DND-41 (cell line): ENCODE measurements at regions not wholly inside any gene's neighbourhood (a gene's known extent, or its start where the extent isn't known, plus 50 kb on each side); places are given as distances from the start of the nearest gene placed in this dataset.

ENCODE experiments used
- ATAC-seq: fragments of 200-7000 bp; cut with Tn5 transposase; 3 replicates; pipeline ENCODE4 v1.9.1; 2021; ENCODE audit warnings: low read depth; ENCODE audit not compliant: insufficient read depth
- DNase-seq: peaks from one replicate; pipeline ENCODE4 v3.0.0-alpha.2; 2020
- H2AFZ ChIP-seq: 2 replicates; pipeline ENCODE4 v1.6.0; 2012; ENCODE audit warnings: low read depth, low read length
- H3K27ac ChIP-seq: 2 replicates; pipeline ENCODE4 v1.5.1; 2012; ENCODE audit warnings: low read length, inconsistent platforms
- H3K27me3 ChIP-seq: fragments of 200-600 bp; sonication (generic); 2 replicates; pipeline ENCODE4 v1.6.0; 2012; ENCODE audit warnings: low read length, mild to moderate bottlenecking, inconsistent platforms; ENCODE audit not compliant: insufficient read depth, poor library complexity
- H3K36me3 ChIP-seq: 2 replicates; pipeline ENCODE4 v1.5.1; 2012; ENCODE audit warnings: low read length, inconsistent platforms; ENCODE audit not compliant: insufficient read depth
- H3K4me1 ChIP-seq: 2 replicates; pipeline ENCODE4 v1.5.1; 2012; ENCODE audit warnings: mild to moderate bottlenecking, low read length; ENCODE audit not compliant: insufficient read depth
- H3K4me2 ChIP-seq: 2 replicates; pipeline ENCODE4 v1.6.0; 2012; ENCODE audit warnings: mild to moderate bottlenecking, moderate library complexity, low read length, inconsistent platforms; ENCODE audit not compliant: insufficient read depth
- H3K4me3 ChIP-seq, 2 experiments: fragments of 200-600 bp in 1 of 2; shearing (Covaris generic) in 1 of 2; 2 replicates each; pipeline ENCODE4 v1.5.1; 2012 to 2016; ENCODE audit warnings: inconsistent platforms in 2 of 2, low read length in 2 of 2, mild to moderate bottlenecking in 2 of 2, low read depth in 1 of 2, moderate library complexity in 1 of 2
- H3K79me2 ChIP-seq: 2 replicates; pipeline ENCODE4 v1.6.0; 2012; ENCODE audit warnings: low read length, inconsistent platforms; ENCODE audit not compliant: insufficient read depth
- H3K9ac ChIP-seq: 2 replicates; pipeline ENCODE4 v1.6.0; 2012; ENCODE audit warnings: low read depth, mild to moderate bottlenecking, inconsistent platforms, low read length, moderate library complexity
- H3K9me3 ChIP-seq: 2 replicates; pipeline ENCODE4 v1.5.1; 2012; ENCODE audit warnings: low read length, moderate library complexity, mild to moderate bottlenecking, inconsistent platforms; ENCODE audit not compliant: insufficient read depth, severe bottlenecking
- H4K20me1 ChIP-seq: 2 replicates; pipeline ENCODE4 v1.6.0; 2012; ENCODE audit warnings: low read length; ENCODE audit not compliant: insufficient read depth
- CTCF ChIP-seq: IDR thresholded peaks from 2 replicates; pipeline ENCODE4 v1.5.1; 2012; ENCODE audit warnings: borderline replicate concordance, low read length, moderate library complexity, mild to moderate bottlenecking; ENCODE audit not compliant: poor library complexity, severe bottlenecking; ENCODE audit errors: extremely low read depth
- EZH2 ChIP-seq: IDR thresholded peaks from 3 replicates; pipeline ENCODE4 v1.6.1; 2012; ENCODE audit warnings: borderline replicate concordance, low read depth, mild to moderate bottlenecking, moderate library complexity, low read length, inconsistent platforms; ENCODE audit not compliant: severe bottlenecking

GRCh38 chr4:171588051-171588545 lies 225.1 kb upstream of the GALNTL6 start:
- Histone ChIP-seq H2AFZ (no peak overlapping the region), H3K36me3 (no peaks in the 10 kb centered on the region), H3K27ac (no peak overlapping the region), H3K9me3 (no peaks in the 10 kb centered on the region), H3K9ac (no peak overlapping the region), H4K20me1 (no peaks in the 10 kb centered on the region), H3K79me2 (no peaks in the 10 kb centered on the region), H3K27me3 (no peaks in the 10 kb centered on the region), H3K4me3 (no peak overlapping the region), H3K4me1 (no peaks in the 10 kb centered on the region), H3K4me2 (no peak overlapping the region)
- no peak for TF ChIP-seq EZH2
- TF ChIP-seq CTCF, result no peak
- DNase-seq (no peak), ATAC-seq (no peak)

- Histone ChIP-seq H3K36me3 (no peaks in the 10 kb centered on the region), H3K9ac (no peak overlapping the region), H3K79me2 (no peaks in the 10 kb centered on the region), H3K27ac (no peak overlapping the region), H3K27me3 (no peaks in the 10 kb centered on the region), H4K20me1 (no peaks in the 10 kb centered on the region), H3K4me2 (no peak overlapping the region), H3K4me3 (no peak overlapping the region), H2AFZ (no peak overlapping the region), H3K4me1 (no peaks in the 10 kb centered on the region), H3K9me3 (no peaks in the 10 kb centered on the region)
- DNase-seq (no peak), ATAC-seq (no peak)
- TF ChIP-seq EZH2 (no peak), CTCF (no peak)
Measured at GRCh38 chr4:171583790-171584189, 229.4 kb upstream of the GALNTL6 start.

- Histone ChIP-seq H3K9me3 (no peaks in the 10 kb centered on the region), H3K4me2 (no peak overlapping the region), H3K4me3 (no peak overlapping the region), H3K27me3 (no peaks in the 10 kb centered on the region), H3K36me3 (no peaks in the 10 kb centered on the region), H3K27ac (no peak overlapping the region), H3K4me1 (no peaks in the 10 kb centered on the region), H2AFZ (no peak overlapping the region), H4K20me1 (no peaks in the 10 kb centered on the region), H3K9ac (no peak overlapping the region), H3K79me2 (no peaks in the 10 kb centered on the region)
- ATAC-seq, result no peak
- TF ChIP-seq CTCF (no peak), EZH2 (no peak)
- no peak for DNase-seq
Measured at GRCh38 chr4:171582961-171583581, 230.1 kb upstream of the GALNTL6 start.
